ENCODE measurements at regions not wholly inside any gene's neighbourhood (a gene's known extent, or its start where the extent isn't known, plus 50 kb on each side); places are given as distances from the start of the nearest gene placed in this dataset.

GRCh38 chr6:18712595-18712994 is 325.4 kb downstream of the RNF144B start:
- WGBS, 2 experiments (ENCODE audit: extremely low coverage in 1 of 2, insufficient coverage in 1 of 2, insufficient read length in 1 of 2, insufficient replicate concordance in 2 of 2, low coverage in 1 of 2, low lambda C conversion rate in 2 of 2, missing lambda C conversion rate in 1 of 2), result 92% methylated on average over 4 of the region's 4 CpGs; no CpG with 5 or more reads in 1 of the 2 experiments

More at GRCh38 chr6:18712595-18712994, 325.4 kb downstream of the RNF144B start:
- H3K36me3 ChIP-seq (ENCODE audit: control insufficient read depth in 2 of 4, insufficient read depth in 4 of 4, low read length in 3 of 4), result no peaks in the 10 kb centered on the region
- no peak overlapping the region for H3K4me3 ChIP-seq (ENCODE audit: extremely low read depth in 1 of 4, insufficient read depth in 2 of 4, low read depth in 3 of 4, low read length in 4 of 4)
- H2BK5ac ChIP-seq (ENCODE audit: low read depth, low read length), result no peak overlapping the region
- H3K4me1 ChIP-seq (replicated peaks in 1 of 4; ENCODE audit: control insufficient read depth in 3 of 4, insufficient read depth in 4 of 4, low read length in 3 of 4), result no peaks in the 10 kb centered on the region
- no peak overlapping the region for H3K4ac ChIP-seq (replicated peaks; ENCODE audit: insufficient read length, low read depth, low read length)
- H3K56ac ChIP-seq (replicated peaks; ENCODE audit: insufficient read length, low read depth, low read length), result no peak overlapping the region
- no peaks in the 10 kb centered on the region for H4K20me1 ChIP-seq (replicated peaks in 1 of 2; ENCODE audit: control insufficient read depth in 1 of 2, insufficient read depth in 2 of 2, low read length in 2 of 2)
- FAIRE-seq (no peak), DNase-seq (ENCODE audit: low read depth in 1 of 2, low spot score in 2 of 2) (no peak)
- no peak overlapping the region for H4K8ac ChIP-seq (ENCODE audit: extremely low read depth, insufficient read depth, low read length)
- TF ChIP-seq EZH2 (IDR thresholded peaks at IDR 0.05; ENCODE audit: low read depth, low read length, severe bottlenecking) (no peak), RXRA (IDR thresholded peaks at IDR 0.05; ENCODE audit: insufficient read depth, low read depth, low read length) (no peak), NANOG (IDR thresholded peaks at IDR 0.05; ENCODE audit: insufficient read depth, low read depth, low read length, poor library complexity, severe bottlenecking) (no peak), ATF2 (IDR thresholded peaks at IDR 0.05; ENCODE audit: low read length) (no peak), EP300 (IDR thresholded peaks at IDR 0.05; ENCODE audit: borderline replicate concordance in 1 of 2, low read depth in 2 of 2, low read length in 2 of 2) (no peak), ZNF274 (IDR thresholded peaks at IDR 0.05; ENCODE audit: borderline replicate concordance, extremely low read depth, low read length) (no peak), KDM5A (IDR thresholded peaks at IDR 0.05; ENCODE audit: low read length) (no peak), EGR1 (IDR thresholded peaks at IDR 0.05; ENCODE audit: borderline replicate concordance, low read depth, low read length) (no peak), BCL11A (IDR thresholded peaks at IDR 0.05; ENCODE audit: low read depth in 2 of 2, low read length in 2 of 2) (no peak)
- no peak overlapping the region for H3K14ac ChIP-seq (ENCODE audit: insufficient read length)
- H3K4me2 ChIP-seq (ENCODE audit: insufficient read depth in 1 of 2, low read depth in 2 of 2, low read length in 2 of 2), result no peak overlapping the region
- no peak overlapping the region for H4K5ac ChIP-seq (ENCODE audit: insufficient read length, low read depth, low read length)
- no peak overlapping the region for H2BK12ac ChIP-seq (ENCODE audit: low read depth, low read length)
- no peak overlapping the region for H2BK20ac ChIP-seq (ENCODE audit: low read length)
- H3K79me2 ChIP-seq (ENCODE audit: control insufficient read depth in 1 of 2, insufficient read depth in 2 of 2, low read length in 2 of 2), result no peaks in the 10 kb centered on the region
- H3K9me3 ChIP-seq (ENCODE audit: insufficient read depth in 2 of 2, low read depth in 1 of 2, low read length in 1 of 2), result no peaks in the 10 kb centered on the region
- no peak overlapping the region for H3K18ac ChIP-seq (ENCODE audit: extremely low read depth, low read length)
- H2BK120ac ChIP-seq (replicated peaks; ENCODE audit: low read depth, low read length), result no peak overlapping the region
- no peaks in the 10 kb centered on the region for H3K23me2 ChIP-seq (ENCODE audit: low read depth, low read length)
- H2AFZ ChIP-seq (ENCODE audit: low read length), result no peak overlapping the region
- POLR2A ChIA-PET (ENCODE audit: partially characterized antibody), result no interaction called here
- CTCF ChIA-PET (ENCODE audit: partially characterized antibody), result no interaction called here
- H2AK5ac ChIP-seq (ENCODE audit: low read depth, low read length), result no peak overlapping the region
- no peak overlapping the region for H3K23ac ChIP-seq (ENCODE audit: insufficient read length)
- no peak overlapping the region for H4K91ac ChIP-seq (replicated peaks; ENCODE audit: insufficient read length, low read length)
- H3K27ac ChIP-seq (ENCODE audit: low read depth, low read length), result no peak overlapping the region
- H3K9ac ChIP-seq (replicated peaks in 1 of 4; ENCODE audit: extremely low read depth in 1 of 4, low read depth in 3 of 4, low read length in 3 of 4), result no peak overlapping the region
- no peak overlapping the region for H2BK15ac ChIP-seq (ENCODE audit: low read length)
- H3K79me1 ChIP-seq (ENCODE audit: low read depth, low read length), result no peaks in the 10 kb centered on the region
- no peaks in the 10 kb centered on the region for H3K27me3 ChIP-seq (replicated peaks in 1 of 4; ENCODE audit: control insufficient read depth in 3 of 4, extremely low read depth in 1 of 4, insufficient read depth in 3 of 4, low read length in 3 of 4)

All from H1 (cell line).